ENCODE measurements at regions not wholly inside any gene's neighbourhood (a gene's known extent, or its start where the extent isn't known, plus 50 kb on each side); places are given as distances from the start of the nearest gene placed in this dataset.
A peak's percentile ranks its signal among the peaks of the same experiment; 100 is the strongest.

- FAIRE-seq = no peak
- DNase-seq (ENCODE audit: low read depth, low spot score) = no peak
- no peaks in the 10 kb centered on the region for H3K9me1 ChIP-seq (ENCODE audit: control insufficient read depth, extremely low read depth, insufficient read depth, low read length)
- H3K36me3 ChIP-seq (ENCODE audit: control insufficient read depth in 2 of 2, extremely low read depth in 1 of 2, insufficient read depth in 2 of 2, low read length in 2 of 2) = no peaks in the 10 kb centered on the region
- no peaks in the 10 kb centered on the region for H4K20me1 ChIP-seq (ENCODE audit: control insufficient read depth, extremely low read depth, insufficient read depth, low read length)
- TF ChIP-seq CTCF (optimal IDR thresholded peaks at IDR 0.05 in 1 of 3, IDR thresholded peaks at IDR 0.05 in 1 of 3, conservative IDR thresholded peaks at IDR 0.05 in 1 of 3; ENCODE audit: extremely low read depth in 1 of 3, insufficient read depth in 2 of 3, low read length in 3 of 3) (no peak), EZH2 (IDR thresholded peaks at IDR 0.05; ENCODE audit: low read length) (no peak)
- H3K27ac ChIP-seq (ENCODE audit: control insufficient read depth, insufficient read depth, low read length) = no peak overlapping the region
- no peak overlapping the region for H3K4me3 ChIP-seq (ENCODE audit: control insufficient read depth in 2 of 3, extremely low read depth in 1 of 3, insufficient read depth in 2 of 3, low read depth in 1 of 3, low read length in 3 of 3)
- no peak overlapping the region for H2AFZ ChIP-seq (ENCODE audit: control insufficient read depth, low read length)
- no peaks in the 10 kb centered on the region for H3K27me3 ChIP-seq (ENCODE audit: control insufficient read depth, extremely low read depth, insufficient read depth, low read length)
- no peak overlapping the region for H3K9ac ChIP-seq (ENCODE audit: control insufficient read depth, extremely low read depth, insufficient read depth, low read length)
- no peaks in the 10 kb centered on the region for H3K4me1 ChIP-seq (ENCODE audit: control insufficient read depth, extremely low read depth, insufficient read depth, low read length)
- H3K9me3 ChIP-seq (ENCODE audit: control insufficient read depth, low read depth, low read length) = no peaks in the 10 kb centered on the region
- dilution Hi-C loops (cut with MboI; ENCODE audit: extremely low pct_ligation_motif_present, low sequenced_read_pairs) = no loop called here
- no peaks in the 10 kb centered on the region for H3K79me2 ChIP-seq (ENCODE audit: control insufficient read depth, insufficient read depth, low read length)
- H3K4me2 ChIP-seq (ENCODE audit: control insufficient read depth, extremely low read depth, insufficient read depth, low read depth, low read length) = no peak overlapping the region
These were observed 63.2 kb upstream of the EPB41L3 start for GRCh38 chr18:5606951-5607350.

GRCh38 chr18:5604778-5605177, 61.0 kb upstream of the EPB41L3 start:
- no peaks in the 10 kb centered on the region for H4K20me1 ChIP-seq (ENCODE audit: control insufficient read depth, extremely low read depth, insufficient read depth, low read length)
- H3K9me1 ChIP-seq (ENCODE audit: control insufficient read depth, extremely low read depth, insufficient read depth, low read length) = no peaks in the 10 kb centered on the region
- H2AFZ ChIP-seq (ENCODE audit: control insufficient read depth, low read length) = no peak overlapping the region
- dilution Hi-C loops (cut with MboI; ENCODE audit: extremely low pct_ligation_motif_present, low sequenced_read_pairs) = no loop called here
- no peaks in the 10 kb centered on the region for H3K79me2 ChIP-seq (ENCODE audit: control insufficient read depth, insufficient read depth, low read length)
- no peaks in the 10 kb centered on the region for H3K9me3 ChIP-seq (ENCODE audit: control insufficient read depth, low read depth, low read length)
- no peak overlapping the region for H3K27ac ChIP-seq (ENCODE audit: control insufficient read depth, insufficient read depth, low read length)
- H3K27me3 ChIP-seq (ENCODE audit: control insufficient read depth, extremely low read depth, insufficient read depth, low read length) = no peaks in the 10 kb centered on the region
- H3K9ac ChIP-seq (ENCODE audit: control insufficient read depth, extremely low read depth, insufficient read depth, low read length) = no peak overlapping the region
- TF ChIP-seq EZH2 (IDR thresholded peaks at IDR 0.05; ENCODE audit: low read length) = no peak
- TF ChIP-seq CTCF (optimal IDR thresholded peaks at IDR 0.05 in 1 of 3, IDR thresholded peaks at IDR 0.05 in 1 of 3, conservative IDR thresholded peaks at IDR 0.05 in 1 of 3; ENCODE audit: extremely low read depth in 1 of 3, insufficient read depth in 2 of 3, low read length in 3 of 3) = peak in 2 of 3 experiments; percentile 39 to 42
- H3K4me2 ChIP-seq (ENCODE audit: control insufficient read depth, extremely low read depth, insufficient read depth, low read depth, low read length) = no peak overlapping the region
- H3K4me1 ChIP-seq (ENCODE audit: control insufficient read depth, extremely low read depth, insufficient read depth, low read length) = no peaks in the 10 kb centered on the region
- DNase-seq (ENCODE audit: low read depth, low spot score) (no peak), FAIRE-seq (no peak)
- no peak overlapping the region for H3K4me3 ChIP-seq (ENCODE audit: control insufficient read depth in 2 of 3, extremely low read depth in 1 of 3, insufficient read depth in 2 of 3, low read depth in 1 of 3, low read length in 3 of 3)
- H3K36me3 ChIP-seq (ENCODE audit: control insufficient read depth in 2 of 2, extremely low read depth in 1 of 2, insufficient read depth in 2 of 2, low read length in 2 of 2) = no peaks in the 10 kb centered on the region

Measured in keratinocyte (primary cell).